ENCODE measurements at regions not wholly inside any gene's neighbourhood (a gene's known extent, or its start where the extent isn't known, plus 50 kb on each side); places are given as distances from the start of the nearest gene placed in this dataset.

- TF ChIP-seq CTCF (IDR thresholded peaks at IDR 0.05; ENCODE audit: poor library complexity) (no peak), EZH2 (IDR thresholded peaks at IDR 0.05; ENCODE audit: borderline replicate concordance) (no peak), EZH2phosphoT487 (IDR thresholded peaks at IDR 0.05; ENCODE audit: low read depth, severe bottlenecking, unreplicated experiment) (no peak)
Observed at GRCh38 chr13:44805585-44805984, 183.7 kb downstream of the NUFIP1 start.
